HG02759 (cell line): ENCODE measurements at regions not wholly inside any gene's neighbourhood (a gene's known extent, or its start where the extent isn't known, plus 50 kb on each side); places are given as distances from the start of the nearest gene placed in this dataset.
"Not testable (repeated sequence)": the region's sequence is repeated elsewhere in the genome, so short reads cannot be mapped to it uniquely, and the experiment has no call there.

Experiments used
- ATAC-seq: cut with Tn5 transposase; IDR thresholded peaks from one replicate; pipeline ENCODE4 v1.9.1; 2021; ENCODE audit warnings: mild to moderate bottlenecking, moderate library complexity; ENCODE audit not compliant: unreplicated experiment

DNA sequence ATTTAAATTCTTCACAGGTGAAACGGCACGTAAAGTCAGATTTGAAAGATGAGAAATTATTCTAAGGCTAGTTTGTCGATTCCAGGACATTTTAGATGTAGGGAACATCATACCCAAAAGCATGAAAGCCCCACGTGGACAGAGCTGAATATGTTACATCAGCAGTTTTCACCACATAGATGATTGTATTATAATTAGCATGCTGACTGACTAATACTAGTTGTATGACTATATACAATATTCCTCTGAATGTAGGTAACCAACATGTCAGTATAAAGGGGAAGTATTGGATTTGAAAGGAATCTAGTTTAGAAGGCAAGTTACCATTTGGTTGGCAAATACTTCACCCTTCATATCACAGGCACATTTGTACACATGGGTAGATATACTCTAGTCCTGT is 304.6 kb downstream of the UBE2NL start:
- not testable (repeated sequence) for ATAC-seq

DNA sequence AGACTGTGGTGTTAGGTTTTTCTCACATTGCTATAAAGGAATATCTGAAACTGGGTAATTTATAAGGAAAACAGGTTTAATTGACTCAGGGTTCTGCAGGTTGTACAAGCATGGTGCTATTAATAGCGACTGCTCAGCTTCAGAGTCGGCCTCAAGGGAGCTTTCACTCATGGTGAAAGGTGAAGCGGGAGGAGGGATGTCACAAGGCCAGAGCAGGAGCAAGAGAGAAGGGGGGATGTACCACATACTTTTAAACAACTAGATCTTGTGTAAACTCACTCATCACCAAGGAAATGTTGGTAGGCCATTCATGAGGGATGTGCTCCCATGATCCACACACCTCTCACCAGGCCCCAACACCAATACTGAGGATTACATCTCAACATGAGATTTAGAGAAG is 313.2 kb downstream of the UBE2NL start:
- ATAC-seq: not testable (repeated sequence)

DNA sequence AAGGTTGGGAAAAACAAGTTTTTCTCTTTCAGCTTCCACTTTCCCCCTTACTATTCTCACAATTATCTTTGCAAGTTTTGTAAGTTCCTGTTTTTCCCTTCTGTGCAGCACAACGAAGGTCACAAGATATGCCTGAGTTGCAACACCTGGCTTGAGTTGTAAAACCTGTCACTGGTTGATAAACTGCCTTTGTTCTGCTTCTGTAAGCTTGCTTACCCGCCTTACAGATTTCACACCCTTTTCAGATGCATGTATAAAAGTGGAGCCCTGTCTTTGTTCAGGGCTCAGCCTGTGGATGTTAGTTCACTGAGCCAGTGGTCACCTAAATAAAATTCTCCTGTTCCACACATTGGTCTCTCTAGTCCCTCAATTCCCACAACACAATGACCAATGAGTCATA is 318.9 kb downstream of the UBE2NL start:
- ATAC-seq: not testable (repeated sequence)

DNA sequence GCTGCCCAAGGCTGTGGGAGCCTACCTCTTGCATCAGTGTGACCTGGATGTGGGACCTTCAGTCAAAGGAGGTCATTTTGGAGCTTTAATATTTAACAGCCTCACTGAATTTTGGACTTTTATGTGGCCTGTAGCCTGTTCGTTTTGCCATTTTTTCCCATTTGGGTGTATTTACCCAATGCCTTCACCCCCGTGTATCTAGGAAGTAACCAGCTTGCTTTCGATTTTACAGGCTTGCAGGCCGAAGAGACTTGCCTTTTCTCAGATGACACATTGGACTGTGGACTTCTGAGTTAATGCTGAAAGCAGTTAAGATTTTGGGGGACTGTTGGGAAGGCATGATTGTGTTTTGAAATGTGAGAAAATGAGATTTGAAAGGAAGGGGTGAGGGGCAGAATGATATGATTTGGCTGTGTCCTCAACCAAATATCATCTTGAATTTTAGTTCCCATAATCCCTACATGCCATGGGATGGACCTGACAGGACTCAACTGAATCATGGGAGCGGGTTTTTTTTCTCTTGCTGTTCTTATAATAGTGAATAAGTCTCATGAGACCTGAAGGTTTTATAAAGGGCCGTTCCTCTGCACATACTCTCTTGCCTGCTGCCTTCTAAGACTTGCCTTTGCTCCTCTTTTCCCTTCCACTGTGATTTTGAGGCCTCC is 324.6 kb downstream of the UBE2NL start:
- ATAC-seq: not testable (repeated sequence)

DNA sequence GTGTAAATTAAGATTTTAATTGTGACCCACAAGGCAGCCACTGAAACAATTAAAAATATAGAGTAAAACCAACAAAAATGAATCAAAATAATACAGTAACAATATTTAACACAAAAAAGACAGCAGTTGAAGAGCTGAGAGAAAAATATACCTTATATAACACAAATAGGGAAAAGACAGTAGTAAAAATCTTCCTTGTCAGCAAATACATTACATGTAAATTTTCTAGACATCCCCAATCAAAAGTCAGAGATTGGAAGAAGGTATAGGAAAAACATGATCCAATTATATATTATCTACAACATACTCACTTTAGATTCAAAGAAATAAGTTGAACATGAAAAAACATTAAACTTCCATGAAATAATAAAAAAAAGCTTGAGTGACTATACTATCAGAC is 330.8 kb downstream of the UBE2NL start:
- no peak for ATAC-seq

DNA sequence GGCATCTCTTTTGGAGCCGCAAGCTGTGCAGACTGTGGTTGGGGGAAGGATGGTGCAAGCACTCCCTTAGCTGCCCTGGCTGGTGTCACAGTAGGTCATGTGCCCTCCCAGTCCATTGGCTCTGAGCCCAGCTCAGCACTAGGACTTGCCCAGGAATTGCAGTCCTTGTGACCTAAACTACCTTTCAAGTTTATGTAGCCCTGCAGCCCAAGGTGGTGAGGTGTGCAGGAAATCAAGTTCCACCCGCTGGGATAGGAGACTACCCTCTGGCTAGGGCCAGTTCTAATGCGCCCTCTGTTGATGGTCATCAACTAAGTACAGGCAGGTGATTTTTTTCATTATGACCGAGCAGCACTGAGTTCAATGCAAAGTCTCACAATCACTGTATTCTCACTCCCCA is 335.2 kb downstream of the UBE2NL start:
- no peak for ATAC-seq

DNA sequence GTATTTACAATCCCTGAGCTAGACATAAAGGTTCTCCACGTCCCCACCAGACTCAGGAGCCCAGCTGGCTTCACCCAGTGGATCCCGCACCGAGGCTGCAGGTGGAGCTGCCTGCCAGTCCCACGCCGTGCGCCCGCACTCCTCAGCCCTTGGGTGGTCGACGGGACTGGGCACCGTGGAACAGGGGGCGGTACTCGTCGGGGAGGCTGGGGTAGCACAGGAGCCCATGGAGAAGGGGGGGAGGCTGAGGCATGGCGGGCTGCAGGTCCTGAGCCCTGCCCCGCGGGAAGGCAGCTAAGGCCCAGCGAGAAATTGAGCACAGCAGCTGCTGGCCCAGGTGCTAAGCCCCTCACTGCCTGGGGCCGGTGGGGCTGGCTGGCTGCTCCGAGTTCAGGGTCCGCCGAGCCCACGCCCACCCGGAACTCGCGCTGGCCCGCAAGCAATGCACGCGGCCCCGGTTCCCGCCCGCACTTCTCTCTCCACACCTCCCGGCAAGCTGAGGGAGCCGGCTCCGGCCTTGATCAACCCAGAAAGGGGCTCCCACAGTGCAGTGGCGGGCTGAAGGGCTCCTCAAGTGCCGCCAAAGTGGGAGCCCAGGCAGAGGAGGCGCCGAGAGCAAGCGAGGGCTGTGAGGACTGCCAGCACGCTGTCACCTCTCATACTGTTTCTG is 347.4 kb downstream of the UBE2NL start:
- not testable (repeated sequence) for ATAC-seq

DNA sequence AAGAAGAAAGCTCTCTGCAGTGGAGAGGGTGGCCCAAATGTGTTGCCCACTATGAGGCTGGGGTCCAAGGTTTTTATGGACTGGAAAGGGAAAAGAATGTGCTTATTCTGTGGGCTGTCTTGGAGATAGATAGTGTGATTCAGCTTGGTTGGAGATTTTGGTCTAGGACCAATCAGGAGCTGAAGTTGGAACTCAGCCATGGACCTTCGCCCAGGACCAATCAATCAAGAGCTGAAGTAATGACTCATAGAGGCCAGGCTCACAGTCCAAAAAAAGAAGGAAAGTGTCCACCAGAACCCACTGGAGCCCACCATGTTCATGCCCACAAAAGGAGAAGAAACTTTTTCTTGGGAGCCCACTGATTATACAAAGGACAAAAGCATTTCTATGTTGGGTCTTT is 369.5 kb downstream of the UBE2NL start:
- no peak for ATAC-seq

DNA sequence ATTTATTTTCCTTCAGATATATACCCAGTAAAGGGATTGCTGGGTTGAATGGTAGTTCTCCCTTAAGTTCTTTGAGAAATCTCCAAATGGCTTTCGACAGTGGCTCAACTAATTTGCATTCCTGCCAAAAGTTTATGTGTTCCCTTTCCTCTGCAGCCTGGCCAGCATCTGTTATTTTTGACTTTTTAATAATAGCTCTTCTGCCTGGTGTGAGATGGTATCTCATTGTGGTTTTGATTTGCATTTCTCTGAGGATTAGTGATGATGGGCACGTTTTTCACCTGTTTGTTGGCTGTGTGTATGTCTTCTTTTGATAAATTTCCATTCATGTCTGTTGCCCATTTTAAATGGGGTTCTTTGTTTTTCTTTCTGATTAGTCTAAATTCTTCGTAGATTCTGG is 375.2 kb downstream of the UBE2NL start:
- ATAC-seq: no peak

DNA sequence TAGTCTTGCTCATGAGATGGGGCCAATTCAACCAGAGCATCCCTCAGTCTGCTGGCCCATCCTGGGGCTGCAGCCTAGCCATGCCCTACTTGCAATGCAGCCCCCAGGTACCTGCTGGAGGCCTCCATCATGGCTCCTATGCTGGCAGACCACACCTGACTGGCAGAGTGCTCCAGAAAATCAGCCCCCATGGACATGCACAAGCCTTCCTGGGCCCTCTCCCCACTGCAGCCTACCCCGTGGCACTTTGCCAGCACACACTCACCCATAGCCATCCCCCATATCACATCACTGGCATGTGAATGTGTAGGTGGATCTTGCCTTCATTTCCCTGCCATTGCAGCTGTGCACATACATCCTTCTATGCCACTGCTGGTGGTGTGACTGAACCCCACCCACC is 381.8 kb downstream of the UBE2NL start:
- ATAC-seq: no peak

DNA sequence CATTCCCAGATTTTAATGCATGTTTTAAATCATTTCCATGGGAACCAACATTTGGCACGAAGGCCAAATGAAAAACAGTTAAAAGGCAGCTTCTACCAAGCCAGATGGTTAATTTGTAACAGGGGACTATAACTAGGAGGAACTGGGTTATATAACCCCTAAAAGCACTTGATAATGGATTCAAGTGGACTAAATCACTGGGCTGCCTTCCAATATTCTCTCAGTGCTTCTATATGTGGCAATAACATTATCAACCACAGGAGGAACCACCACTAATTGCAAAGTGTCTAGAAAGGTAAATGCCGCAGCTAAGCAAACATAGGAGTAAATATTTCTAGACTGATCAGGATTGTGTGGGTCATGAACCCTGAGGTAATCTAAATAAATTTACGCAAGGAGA is 391.5 kb downstream of the UBE2NL start:
- ATAC-seq: no peak

DNA sequence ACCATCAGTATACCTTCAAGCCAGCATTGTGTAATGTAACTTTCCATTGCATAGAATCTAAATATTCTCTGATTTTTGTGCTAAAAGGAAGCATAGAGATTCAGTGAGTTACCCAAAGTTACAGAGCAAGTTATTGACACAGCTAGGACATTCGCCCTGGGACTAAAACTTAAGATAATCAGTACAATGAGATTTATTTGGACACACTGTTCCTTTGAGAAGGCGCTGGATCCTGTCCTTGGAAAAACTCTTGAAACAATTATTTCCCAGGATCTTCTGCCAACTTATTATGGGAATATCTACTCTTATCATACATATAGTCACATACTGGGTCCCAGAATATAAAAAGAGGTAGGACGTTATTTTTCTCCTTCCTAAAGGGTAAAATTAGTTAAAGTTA is 392.0 kb downstream of the UBE2NL start:
- no peak for ATAC-seq

DNA sequence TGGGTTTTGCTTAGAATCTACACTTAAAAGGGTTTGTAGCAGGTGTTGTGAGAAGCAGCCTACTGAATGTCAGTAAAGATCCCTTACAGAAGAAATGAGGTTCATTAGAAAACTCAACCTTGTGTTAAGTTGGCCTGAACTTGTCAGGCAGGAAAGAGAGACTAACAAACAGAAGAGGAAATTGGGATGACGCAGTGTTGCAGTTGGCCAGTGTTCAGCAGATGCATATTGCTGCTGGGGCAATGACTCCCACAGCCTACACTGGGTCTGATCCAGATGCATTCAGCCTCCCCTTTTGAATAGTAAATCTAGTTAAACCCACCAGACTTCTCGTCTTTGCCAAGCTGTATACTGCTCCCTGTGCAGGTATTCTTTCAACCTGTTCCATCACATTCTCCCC is 409.4 kb downstream of the UBE2NL start:
- ATAC-seq: no peak

DNA sequence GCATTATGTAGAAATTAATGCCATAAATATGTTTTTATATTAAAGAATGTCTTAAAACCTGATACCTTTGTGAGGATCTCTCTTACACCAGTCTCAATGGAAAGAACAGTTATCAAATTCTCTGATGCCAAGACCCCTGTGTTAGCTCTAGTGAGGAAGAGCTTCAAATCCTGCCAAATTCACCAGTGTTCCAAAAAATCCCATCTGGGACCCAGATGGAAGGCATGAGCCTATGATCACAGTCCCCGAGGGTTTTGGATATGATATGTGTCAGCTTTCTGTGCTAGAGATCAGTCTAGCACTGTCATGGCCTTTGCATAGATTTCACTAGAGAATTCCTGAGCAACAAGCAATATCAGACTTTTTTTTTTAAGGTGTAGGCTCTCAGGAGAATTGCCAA is 412.1 kb downstream of the UBE2NL start:
- no peak for ATAC-seq

DNA sequence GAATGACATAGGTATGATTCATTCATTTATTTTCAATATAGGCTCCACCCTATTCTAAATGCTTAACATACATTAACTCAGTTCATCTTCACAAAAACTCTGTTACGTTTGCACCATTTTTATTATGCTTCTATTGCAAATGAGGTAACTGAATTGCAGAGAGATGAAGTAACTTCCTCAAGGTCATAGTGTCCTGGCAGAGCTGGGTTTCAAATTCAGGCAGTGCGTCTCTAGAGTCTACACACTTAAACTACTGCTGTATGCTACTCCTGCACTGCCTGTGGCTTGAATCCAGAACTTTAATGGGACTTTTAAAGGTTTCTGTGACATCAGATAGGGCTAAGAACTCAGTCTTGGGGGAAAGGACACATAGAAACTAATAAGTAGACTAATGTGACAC is 413.4 kb downstream of the UBE2NL start:
- ATAC-seq: no peak

DNA sequence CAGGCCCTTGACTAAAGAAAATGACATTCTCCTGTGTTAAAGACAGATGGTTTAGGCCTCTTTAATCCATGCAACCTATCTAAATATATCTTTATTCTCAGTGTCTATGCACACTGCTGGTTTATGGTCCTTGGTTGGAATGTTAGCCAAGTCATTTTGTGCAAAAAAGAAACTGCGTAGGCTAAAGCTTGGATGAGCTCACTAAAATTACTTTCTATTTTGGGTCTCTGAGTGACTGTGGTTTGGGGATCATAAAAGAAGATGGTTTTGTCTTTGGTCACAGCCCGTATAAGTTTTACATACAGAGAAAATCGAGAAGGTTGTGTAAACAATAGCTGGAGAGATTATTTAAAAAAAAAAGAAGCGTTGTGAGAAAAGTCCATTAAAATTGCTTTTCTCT is 443.6 kb downstream of the UBE2NL start:
- no peak for ATAC-seq

DNA sequence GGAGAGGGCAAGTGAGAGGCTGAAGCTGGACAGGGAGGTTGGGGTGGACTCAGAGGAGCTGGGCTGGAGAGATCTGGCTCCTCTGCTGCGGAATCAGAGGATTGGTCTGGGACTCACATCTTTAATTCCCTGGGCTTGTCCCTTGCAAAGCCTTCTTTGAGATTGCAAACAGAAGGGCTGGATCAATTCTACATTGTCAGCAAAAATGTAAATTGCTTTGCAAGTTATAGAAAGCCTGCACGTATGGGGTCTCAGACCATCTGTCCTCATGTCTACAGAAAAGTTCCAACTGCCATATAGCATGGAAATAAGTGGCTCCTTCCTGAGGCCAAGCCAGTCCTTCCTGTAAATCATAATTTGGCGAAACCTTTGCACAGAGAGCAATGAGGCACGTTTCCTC is 449.6 kb downstream of the UBE2NL start:
- ATAC-seq: no peak

DNA sequence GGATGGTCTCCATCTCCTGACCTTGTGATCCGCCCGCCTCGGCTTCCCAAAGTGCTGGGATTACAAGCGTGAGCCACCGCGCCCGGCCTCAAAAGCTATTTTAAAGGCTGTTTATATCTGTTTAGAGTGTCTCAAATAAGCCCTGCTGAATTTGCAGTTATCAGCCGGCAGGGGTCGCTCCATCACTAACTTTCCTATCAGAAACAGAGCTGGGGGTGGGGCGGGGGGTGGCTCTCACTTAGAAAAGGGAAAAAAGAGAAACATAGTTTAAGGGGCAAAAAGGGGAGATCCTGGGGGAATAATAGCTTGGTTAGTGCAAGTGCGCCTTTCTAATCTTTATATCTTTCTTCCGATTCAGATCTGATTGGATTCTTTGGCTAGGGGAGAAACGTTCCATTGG is 450.7 kb downstream of the UBE2NL start:
- ATAC-seq: no peak

DNA sequence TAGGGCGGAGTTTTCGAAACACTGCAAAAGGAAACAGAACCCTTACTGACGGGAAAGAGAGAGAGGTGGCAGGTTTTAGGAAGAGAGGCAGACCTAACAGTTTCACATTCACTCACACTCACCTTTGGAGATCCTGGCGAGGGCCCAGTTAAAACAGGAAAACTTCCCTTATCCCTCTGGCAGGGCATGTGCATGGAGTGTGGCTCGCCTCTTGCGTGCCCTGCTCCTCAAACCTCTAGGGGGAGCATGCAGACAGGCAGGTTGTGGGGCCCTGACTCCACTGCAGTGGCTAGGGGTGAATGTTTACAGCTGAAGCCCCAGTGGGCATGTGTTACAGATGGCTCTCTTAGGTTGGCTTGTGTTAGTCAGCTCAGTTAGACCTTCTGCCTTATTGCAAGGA is 451.5 kb downstream of the UBE2NL start:
- no peak for ATAC-seq

DNA sequence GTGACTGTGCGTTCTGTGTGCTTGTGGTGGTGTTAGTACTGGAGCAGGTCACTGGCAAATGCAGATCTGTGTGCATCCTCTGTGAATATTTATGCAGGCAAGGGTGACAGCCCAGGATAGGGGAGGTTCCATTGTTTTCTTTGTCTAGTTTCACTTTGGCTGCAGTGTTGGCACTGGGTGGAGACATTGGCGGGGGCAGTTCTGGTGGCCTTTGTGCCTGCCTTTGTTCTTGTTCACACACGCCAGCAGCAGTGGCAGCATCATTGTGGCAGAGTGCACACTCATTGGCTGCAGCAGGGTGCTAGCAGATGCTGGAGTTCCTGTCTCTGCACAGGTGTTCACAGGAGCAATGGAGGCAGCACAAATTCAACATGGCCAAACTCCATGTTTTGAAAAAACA is 495.3 kb downstream of the UBE2NL start:
- ATAC-seq: no peak

DNA sequence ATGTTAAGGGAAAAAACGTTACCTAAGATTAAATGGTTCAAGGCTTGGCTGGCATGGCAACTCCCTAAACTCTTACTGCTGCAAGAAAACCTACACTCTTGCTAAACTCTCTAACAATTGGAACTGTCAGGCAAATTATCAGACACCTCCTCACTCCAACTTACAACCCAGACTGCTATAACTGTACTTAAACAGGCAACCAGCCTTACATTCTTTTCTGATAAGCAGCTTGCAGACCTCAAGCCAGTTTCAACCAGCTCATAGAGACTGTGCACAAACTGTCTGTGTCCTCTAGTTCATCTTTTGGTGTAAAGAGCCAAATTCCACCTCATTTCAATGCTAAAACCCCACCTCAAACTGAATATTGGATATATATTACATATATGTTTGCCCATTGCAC is 504.9 kb downstream of the UBE2NL start:
- ATAC-seq: no peak
